Retinal pigment epithelial cell (primary cell): ENCODE measurements at regions not wholly inside any gene's neighbourhood (a gene's known extent, or its start where the extent isn't known, plus 50 kb on each side); places are given as distances from the start of the nearest gene placed in this dataset.
"Not testable (repeated sequence)": the region's sequence is repeated elsewhere in the genome, so short reads cannot be mapped to it uniquely, and the experiment has no call there.

Experiments used
- DNase-seq: peaks from one replicate; pipeline ENCODE4 v3.0.0-alpha.2; 2010; ENCODE audit warnings: low read depth
- H3K4me3 ChIP-seq: 2 replicates; pipeline ENCODE4 v1.5.1; 2011; ENCODE audit warnings: mild to moderate bottlenecking, low read length, control low read depth, moderate library complexity
- CTCF ChIP-seq: conservative IDR thresholded peaks from 2 replicates; pipeline ENCODE4 v1.5.1; 2011; ENCODE audit warnings: low read depth, low read length, control low read depth, inconsistent platforms

- no peak for DNase-seq
- no peak for TF ChIP-seq CTCF
- H3K4me3 ChIP-seq, result no peak overlapping the region
Observed at GRCh38 chr22:10727393-10727792, 4800.6 kb upstream of the OR11H1 start.

- DNase-seq, H3K4me3 ChIP-seq: not testable (repeated sequence)
Observed at GRCh38 chr22:10729979-10730378, 4798.0 kb upstream of the OR11H1 start.

GRCh38 chr22:10730706-10731105 is 4797.3 kb upstream of the OR11H1 start:
- not testable (repeated sequence) for DNase-seq, H3K4me3 ChIP-seq

- H3K4me3 ChIP-seq, DNase-seq: not testable (repeated sequence)
Observed at GRCh38 chr22:10731246-10731974, 4796.6 kb upstream of the OR11H1 start.

GRCh38 chr22:10735075-10735474 is 4792.9 kb upstream of the OR11H1 start:
- not testable (repeated sequence) for DNase-seq, H3K4me3 ChIP-seq

- DNase-seq, H3K4me3 ChIP-seq: not testable (repeated sequence)
Observed at GRCh38 chr22:10736879-10737278, 4791.1 kb upstream of the OR11H1 start.

GRCh38 chr22:10737931-10738330 is 4790.1 kb upstream of the OR11H1 start:
- DNase-seq, H3K4me3 ChIP-seq: not testable (repeated sequence)

GRCh38 chr22:10741210-10741609 is 4786.8 kb upstream of the OR11H1 start:
- DNase-seq, result no peak
- TF ChIP-seq CTCF, result no peak
- no peak overlapping the region for H3K4me3 ChIP-seq

GRCh38 chr22:10741776-10742630 is 4786.0 kb upstream of the OR11H1 start:
- not testable (repeated sequence) for H3K4me3 ChIP-seq

GRCh38 chr22:10746382-10746781 is 4781.6 kb upstream of the OR11H1 start:
- H3K4me3 ChIP-seq, DNase-seq: not testable (repeated sequence)

More at GRCh38 chr22:10741776-10742630, 4786.0 kb upstream of the OR11H1 start:
- not testable (repeated sequence) for DNase-seq

- not testable (repeated sequence) for DNase-seq, H3K4me3 ChIP-seq
Observed at GRCh38 chr22:10747227-10747626, 4780.8 kb upstream of the OR11H1 start.

GRCh38 chr22:10748751-10749150 is 4779.2 kb upstream of the OR11H1 start:
- not testable (repeated sequence) for H3K4me3 ChIP-seq, DNase-seq

GRCh38 chr22:10749423-10749822 is 4778.6 kb upstream of the OR11H1 start:
- H3K4me3 ChIP-seq, DNase-seq: not testable (repeated sequence)

GRCh38 chr22:10753566-10753965 is 4774.4 kb upstream of the OR11H1 start:
- not testable (repeated sequence) for H3K4me3 ChIP-seq, DNase-seq

GRCh38 chr22:10755350-10755749 is 4772.6 kb upstream of the OR11H1 start:
- not testable (repeated sequence) for H3K4me3 ChIP-seq, DNase-seq

- not testable (repeated sequence) for H3K4me3 ChIP-seq, DNase-seq
Observed at GRCh38 chr22:10760418-10760817, 4767.6 kb upstream of the OR11H1 start.

- not testable (repeated sequence) for H3K4me3 ChIP-seq, DNase-seq
Observed at GRCh38 chr22:10766320-10766719, 4761.7 kb upstream of the OR11H1 start.
